ENCODE measurements at regions not wholly inside any gene's neighbourhood (a gene's known extent, or its start where the extent isn't known, plus 50 kb on each side); places are given as distances from the start of the nearest gene placed in this dataset.

- DNase-seq (ENCODE audit: low read depth in 1 of 2, low spot score in 1 of 2): peak in 1 of 2 experiments; percentile 58
Observed at GRCh38 chr6:137780447-137781034, 86.5 kb upstream of the TNFAIP3 start.

GRCh38 chr6:137781639-137782038 lies 85.4 kb upstream of the TNFAIP3 start:
- no peak for DNase-seq (ENCODE audit: low read depth in 1 of 2, low spot score in 1 of 2)
- H3K27ac ChIP-seq (replicated peaks): no peak overlapping the region
- TF ChIP-seq CTCF (IDR thresholded peaks at IDR 0.05; ENCODE audit: insufficient read depth, low read length): no peak
- no peak for TF ChIP-seq SPI1 (IDR thresholded peaks at IDR 0.05; ENCODE audit: borderline replicate concordance, low read depth)
- no peak for TF ChIP-seq POLR2AphosphoS5 (IDR thresholded peaks at IDR 0.05; ENCODE audit: low read depth)
- TF ChIP-seq REST (IDR thresholded peaks at IDR 0.05; ENCODE audit: insufficient replicate concordance, low read depth): no peak
- TF ChIP-seq GABPA (IDR thresholded peaks at IDR 0.05; ENCODE audit: low read depth): no peak
- no peak overlapping the region for H3K4me3 ChIP-seq (replicated peaks; ENCODE audit: insufficient read depth, low read length)
- no peaks in the 10 kb centered on the region for H3K27me3 ChIP-seq (ENCODE audit: insufficient read depth, poor library complexity, severe bottlenecking)

More at GRCh38 chr6:137780447-137781034, 86.5 kb upstream of the TNFAIP3 start:
- Histone ChIP-seq H3K27me3 (ENCODE audit: insufficient read depth, poor library complexity, severe bottlenecking) (no peaks in the 10 kb centered on the region), H3K27ac (replicated peaks) (peak overlapping the region; percentile 60), H3K4me3 (replicated peaks; ENCODE audit: insufficient read depth, low read length) (no peak overlapping the region)
- TF ChIP-seq POLR2AphosphoS5 (IDR thresholded peaks at IDR 0.05; ENCODE audit: low read depth): no peak
- TF ChIP-seq SPI1 (IDR thresholded peaks at IDR 0.05; ENCODE audit: borderline replicate concordance, low read depth): peak; percentile 84
- TF ChIP-seq GABPA (IDR thresholded peaks at IDR 0.05; ENCODE audit: low read depth): no peak
- TF ChIP-seq REST (IDR thresholded peaks at IDR 0.05; ENCODE audit: insufficient replicate concordance, low read depth): no peak

GRCh38 chr6:137782166-137783039 lies 84.7 kb upstream of the TNFAIP3 start:
- no peak for DNase-seq (ENCODE audit: low read depth in 1 of 2, low spot score in 1 of 2)
- TF ChIP-seq POLR2AphosphoS5 (IDR thresholded peaks at IDR 0.05; ENCODE audit: low read depth): no peak

GRCh38 chr6:137783710-137784109 lies 83.3 kb upstream of the TNFAIP3 start:
- Histone ChIP-seq H3K27me3 (ENCODE audit: insufficient read depth, poor library complexity, severe bottlenecking) (no peaks in the 10 kb centered on the region), H3K27ac (replicated peaks) (no peak overlapping the region), H3K4me3 (replicated peaks; ENCODE audit: insufficient read depth, low read length) (no peak overlapping the region)
- DNase-seq (ENCODE audit: low read depth in 1 of 2, low spot score in 1 of 2): no peak
- TF ChIP-seq GABPA (IDR thresholded peaks at IDR 0.05; ENCODE audit: low read depth) (no peak), REST (IDR thresholded peaks at IDR 0.05; ENCODE audit: insufficient replicate concordance, low read depth) (no peak), SPI1 (IDR thresholded peaks at IDR 0.05; ENCODE audit: borderline replicate concordance, low read depth) (no peak), CTCF (IDR thresholded peaks at IDR 0.05; ENCODE audit: insufficient read depth, low read length) (no peak), POLR2AphosphoS5 (IDR thresholded peaks at IDR 0.05; ENCODE audit: low read depth) (no peak)

More at GRCh38 chr6:137782166-137783039, 84.7 kb upstream of the TNFAIP3 start:
- no peak overlapping the region for H3K4me3 ChIP-seq (replicated peaks; ENCODE audit: insufficient read depth, low read length)
- no peaks in the 10 kb centered on the region for H3K27me3 ChIP-seq (ENCODE audit: insufficient read depth, poor library complexity, severe bottlenecking)
- H3K27ac ChIP-seq (replicated peaks): no peak overlapping the region

Data from HL-60 (cell line).